IMR-90 (cell line): ENCODE measurements at regions not wholly inside any gene's neighbourhood (a gene's known extent, or its start where the extent isn't known, plus 50 kb on each side); places are given as distances from the start of the nearest gene placed in this dataset.

ENCODE experiments used
- BHLHE40 ChIP-seq: fragments of 150-350 bp; IDR thresholded peaks from 2 replicates; pipeline ENCODE4 v1.6.1; 2016; ENCODE audit warnings: mild to moderate bottlenecking, low read depth, low read length
- CTCF ChIP-seq: conservative IDR thresholded peaks from 2 replicates; pipeline ENCODE4 v1.5.1; 2012; ENCODE audit warnings: mild to moderate bottlenecking, low read depth, low read length, improper control_type of control experiment
- ELK1 ChIP-seq: fragments of 150-350 bp; IDR thresholded peaks from 2 replicates; pipeline ENCODE4 v1.6.1; 2016; ENCODE audit warnings: low read depth, mild to moderate bottlenecking, low read length, moderate library complexity, borderline replicate concordance

DNA sequence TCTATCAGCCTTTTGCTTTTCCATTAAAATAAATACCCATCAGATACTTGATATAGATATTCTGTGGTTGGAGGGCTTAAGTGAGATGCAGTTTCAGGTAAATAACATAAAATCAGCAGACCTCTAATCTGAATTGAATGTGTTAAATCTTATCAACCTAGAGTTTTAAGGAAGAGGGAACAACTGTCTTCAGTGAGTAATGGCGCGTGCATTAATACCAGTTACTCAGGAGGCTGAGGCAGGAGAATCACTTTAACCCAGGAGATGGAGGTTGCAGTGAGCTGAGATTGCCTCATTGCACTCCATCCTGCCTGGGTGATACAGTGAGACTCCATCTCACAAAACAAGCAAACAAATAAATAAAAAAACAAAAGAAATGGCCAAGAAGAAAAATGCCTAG, 54.3 kb downstream of the FAT4 start:
- TF ChIP-seq BHLHE40 (no peak), CTCF (no peak), ELK1 (no peak)
